ENCODE measurements at regions not wholly inside any gene's neighbourhood (a gene's known extent, or its start where the extent isn't known, plus 50 kb on each side); places are given as distances from the start of the nearest gene placed in this dataset.

DNA sequence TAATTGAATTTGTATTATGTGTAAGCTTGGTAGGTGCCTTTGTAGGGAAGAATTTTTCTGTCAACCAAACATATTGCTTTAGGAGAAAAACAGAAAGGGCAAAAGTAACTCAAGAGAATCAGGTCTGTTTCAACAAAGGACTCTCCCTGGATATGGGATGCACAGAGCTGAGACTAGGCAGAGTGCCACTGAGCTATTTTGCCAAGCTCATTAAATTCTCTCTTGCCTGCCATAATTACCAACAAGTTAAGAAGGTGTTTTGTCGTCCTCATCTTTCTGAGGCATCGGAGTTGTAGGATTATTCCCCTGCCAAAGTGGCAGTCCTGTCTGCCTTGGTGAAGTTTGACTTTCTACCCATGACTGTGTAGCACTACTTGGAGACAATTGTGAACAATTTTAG lies 438.9 kb upstream of the SEL1L start:
- TF ChIP-seq, protein P1, sequence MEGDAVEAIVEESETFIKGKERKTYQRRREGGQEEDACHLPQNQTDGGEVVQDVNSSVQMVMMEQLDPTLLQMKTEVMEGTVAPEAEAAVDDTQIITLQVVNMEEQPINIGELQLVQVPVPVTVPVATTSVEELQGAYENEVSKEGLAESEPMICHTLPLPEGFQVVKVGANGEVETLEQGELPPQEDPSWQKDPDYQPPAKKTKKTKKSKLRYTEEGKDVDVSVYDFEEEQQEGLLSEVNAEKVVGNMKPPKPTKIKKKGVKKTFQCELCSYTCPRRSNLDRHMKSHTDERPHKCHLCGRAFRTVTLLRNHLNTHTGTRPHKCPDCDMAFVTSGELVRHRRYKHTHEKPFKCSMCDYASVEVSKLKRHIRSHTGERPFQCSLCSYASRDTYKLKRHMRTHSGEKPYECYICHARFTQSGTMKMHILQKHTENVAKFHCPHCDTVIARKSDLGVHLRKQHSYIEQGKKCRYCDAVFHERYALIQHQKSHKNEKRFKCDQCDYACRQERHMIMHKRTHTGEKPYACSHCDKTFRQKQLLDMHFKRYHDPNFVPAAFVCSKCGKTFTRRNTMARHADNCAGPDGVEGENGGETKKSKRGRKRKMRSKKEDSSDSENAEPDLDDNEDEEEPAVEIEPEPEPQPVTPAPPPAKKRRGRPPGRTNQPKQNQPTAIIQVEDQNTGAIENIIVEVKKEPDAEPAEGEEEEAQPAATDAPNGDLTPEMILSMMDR (IDR thresholded peaks at IDR 0.05), result no peak
- TF ChIP-seq POLR2AphosphoS5 (IDR thresholded peaks at IDR 0.05; ENCODE audit: low read depth, low read length) (no peak), TCF7L2 (IDR thresholded peaks at IDR 0.05; ENCODE audit: low read depth, low read length) (no peak), SIN3A (IDR thresholded peaks at IDR 0.05; ENCODE audit: borderline replicate concordance, insufficient read depth, low read depth, low read length) (no peak)
- TF ChIP-seq, protein P2, sequence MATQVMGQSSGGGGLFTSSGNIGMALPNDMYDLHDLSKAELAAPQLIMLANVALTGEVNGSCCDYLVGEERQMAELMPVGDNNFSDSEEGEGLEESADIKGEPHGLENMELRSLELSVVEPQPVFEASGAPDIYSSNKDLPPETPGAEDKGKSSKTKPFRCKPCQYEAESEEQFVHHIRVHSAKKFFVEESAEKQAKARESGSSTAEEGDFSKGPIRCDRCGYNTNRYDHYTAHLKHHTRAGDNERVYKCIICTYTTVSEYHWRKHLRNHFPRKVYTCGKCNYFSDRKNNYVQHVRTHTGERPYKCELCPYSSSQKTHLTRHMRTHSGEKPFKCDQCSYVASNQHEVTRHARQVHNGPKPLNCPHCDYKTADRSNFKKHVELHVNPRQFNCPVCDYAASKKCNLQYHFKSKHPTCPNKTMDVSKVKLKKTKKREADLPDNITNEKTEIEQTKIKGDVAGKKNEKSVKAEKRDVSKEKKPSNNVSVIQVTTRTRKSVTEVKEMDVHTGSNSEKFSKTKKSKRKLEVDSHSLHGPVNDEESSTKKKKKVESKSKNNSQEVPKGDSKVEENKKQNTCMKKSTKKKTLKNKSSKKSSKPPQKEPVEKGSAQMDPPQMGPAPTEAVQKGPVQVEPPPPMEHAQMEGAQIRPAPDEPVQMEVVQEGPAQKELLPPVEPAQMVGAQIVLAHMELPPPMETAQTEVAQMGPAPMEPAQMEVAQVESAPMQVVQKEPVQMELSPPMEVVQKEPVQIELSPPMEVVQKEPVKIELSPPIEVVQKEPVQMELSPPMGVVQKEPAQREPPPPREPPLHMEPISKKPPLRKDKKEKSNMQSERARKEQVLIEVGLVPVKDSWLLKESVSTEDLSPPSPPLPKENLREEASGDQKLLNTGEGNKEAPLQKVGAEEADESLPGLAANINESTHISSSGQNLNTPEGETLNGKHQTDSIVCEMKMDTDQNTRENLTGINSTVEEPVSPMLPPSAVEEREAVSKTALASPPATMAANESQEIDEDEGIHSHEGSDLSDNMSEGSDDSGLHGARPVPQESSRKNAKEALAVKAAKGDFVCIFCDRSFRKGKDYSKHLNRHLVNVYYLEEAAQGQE (IDR thresholded peaks at IDR 0.05; ENCODE audit: insufficient read depth in 1 of 2, low read depth in 2 of 2, low read length in 1 of 2), result no peak
